Chondrocyte (in vitro differentiated cells): ENCODE measurements at regions not wholly inside any gene's neighbourhood (a gene's known extent, or its start where the extent isn't known, plus 50 kb on each side); places are given as distances from the start of the nearest gene placed in this dataset.

Experiments
- DNase-seq: peaks from one replicate; pipeline ENCODE4 v3.0.0; 2021; ENCODE audit warnings: mixed read lengths, low spot score
- H3K27ac Mint-ChIP-seq: one replicate; pipeline ENCODE4 v1.8.0; 2021; ENCODE audit warnings: mild to moderate bottlenecking, moderate library complexity, mixed read lengths; ENCODE audit not compliant: unreplicated experiment
- H3K27me3 Mint-ChIP-seq: 2 replicates; pipeline ENCODE4 v1.8.0; 2021; ENCODE audit warnings: low read depth, mixed read lengths
- H3K36me3 Mint-ChIP-seq: 2 replicates; pipeline ENCODE4 v1.8.0; 2021; ENCODE audit warnings: low read depth, mixed read lengths
- H3K4me1 Mint-ChIP-seq: 2 replicates; pipeline ENCODE4 v1.8.0; 2021; ENCODE audit warnings: low read depth, mild to moderate bottlenecking, mixed read lengths
- H3K4me3 Mint-ChIP-seq: one replicate; pipeline ENCODE4 v1.8.0; 2021; ENCODE audit warnings: mild to moderate bottlenecking, moderate library complexity, mixed read lengths; ENCODE audit not compliant: unreplicated experiment
- H3K9me3 Mint-ChIP-seq: 2 replicates; pipeline ENCODE4 v1.8.0; 2021; ENCODE audit warnings: low read depth, mixed read lengths
- CTCF ChIP-seq: fragments of 200-600 bp; sonication (generic); IDR thresholded peaks from 2 replicates; pipeline ENCODE4 v1.5.0; 2021; ENCODE audit warnings: antibody characterized with exemption, mild to moderate bottlenecking, moderate library complexity

GRCh38 chr1:165036403-165036802 lies 320.1 kb downstream of the LMX1A start:
- Mint-ChIP-seq H3K27ac (no peak overlapping the region), H3K36me3 (no peaks in the 10 kb centered on the region), H3K4me1 (no peaks in the 10 kb centered on the region), H3K27me3 (peaks cover 6% of the 10 kb centered on the region), H3K4me3 (no peak overlapping the region), H3K9me3 (no peaks in the 10 kb centered on the region)
- DNase-seq: no peak
- TF ChIP-seq CTCF: no peak

- H3K4me1 Mint-ChIP-seq: no peaks in the 10 kb centered on the region
- no peak overlapping the region for H3K4me3 Mint-ChIP-seq
- H3K36me3 Mint-ChIP-seq: no peaks in the 10 kb centered on the region
- H3K27me3 Mint-ChIP-seq: peaks cover 6% of the 10 kb centered on the region
- H3K9me3 Mint-ChIP-seq: no peaks in the 10 kb centered on the region
- no peak for DNase-seq
- TF ChIP-seq CTCF: no peak
- H3K27ac Mint-ChIP-seq: no peak overlapping the region
Observed at GRCh38 chr1:165034136-165034809, 322.2 kb downstream of the LMX1A start.

- TF ChIP-seq CTCF: no peak
- no peaks in the 10 kb centered on the region for H3K9me3 Mint-ChIP-seq
Observed at GRCh38 chr1:165031001-165031400, 325.5 kb downstream of the LMX1A start.

GRCh38 chr1:165025805-165026204 lies 330.7 kb downstream of the LMX1A start:
- no peak for DNase-seq
- Mint-ChIP-seq H3K27ac (no peak overlapping the region), H3K4me1 (no peaks in the 10 kb centered on the region), H3K4me3 (no peak overlapping the region), H3K27me3 (no peaks in the 10 kb centered on the region), H3K36me3 (no peaks in the 10 kb centered on the region), H3K9me3 (peaks cover 7% of the 10 kb centered on the region)
- no peak for TF ChIP-seq CTCF

More at GRCh38 chr1:165031001-165031400, 325.5 kb downstream of the LMX1A start:
- Mint-ChIP-seq H3K36me3 (no peaks in the 10 kb centered on the region), H3K27me3 (peaks cover 1% of the 10 kb centered on the region), H3K4me1 (no peaks in the 10 kb centered on the region), H3K27ac (no peak overlapping the region), H3K4me3 (no peak overlapping the region)
- no peak for DNase-seq

- Mint-ChIP-seq H3K27ac (no peak overlapping the region), H3K4me3 (no peak overlapping the region), H3K36me3 (no peaks in the 10 kb centered on the region), H3K27me3 (peaks cover 3% of the 10 kb centered on the region), H3K9me3 (peaks cover 13% of the 10 kb centered on the region), H3K4me1 (no peaks in the 10 kb centered on the region)
- DNase-seq: no peak
- TF ChIP-seq CTCF: no peak
Observed at GRCh38 chr1:165014753-165015152, 341.8 kb downstream of the LMX1A start.
